ENCODE measurements at regions not wholly inside any gene's neighbourhood (a gene's known extent, or its start where the extent isn't known, plus 50 kb on each side); places are given as distances from the start of the nearest gene placed in this dataset.

DNA sequence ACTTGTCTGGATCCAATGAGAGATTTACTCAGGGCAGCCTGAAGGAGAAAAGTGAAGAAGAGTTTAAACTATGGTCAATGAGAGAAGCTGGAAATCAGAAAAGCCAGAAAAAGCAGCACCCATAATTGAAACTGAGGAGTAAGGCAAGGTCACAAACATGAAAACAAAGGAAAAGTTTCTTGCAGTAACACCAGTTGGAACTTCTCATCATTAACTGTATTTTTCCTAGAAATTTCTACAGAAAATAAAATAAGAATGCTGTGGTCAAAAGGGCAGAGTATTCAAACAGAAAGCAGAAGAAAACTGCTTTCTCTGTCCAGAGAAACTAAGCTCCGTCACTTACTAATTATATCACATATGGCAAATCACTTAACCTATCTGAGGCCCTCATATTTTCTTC is 102.2 kb downstream of the OR13H1 start:
- intact Hi-C loops (cut with micrococcal nuclease), result no loop called here
- ChIA-PET RAD21 (ENCODE audit: low non-redundant PET in 1 of 2, low total read pairs in 2 of 2, uncharacterized antibody in 2 of 2, unreplicated experiment in 2 of 2) (no interaction called here), POLR2A (no interaction called here), CTCF (no interaction called here)
- ATAC-seq (no peak), DNase-seq (ENCODE audit: low read depth, low spot score) (no peak)
- H3K79me2 ChIP-seq (ENCODE audit: insufficient read depth, low read length), result no peaks in the 10 kb centered on the region
- no peaks in the 10 kb centered on the region for H3K9me3 ChIP-seq (ENCODE audit: control insufficient read depth in 1 of 2, insufficient read depth in 1 of 2, low read depth in 1 of 2, low read length in 2 of 2)
- H3K9ac ChIP-seq (ENCODE audit: low read length), result no peak overlapping the region
- H3K4me2 ChIP-seq (ENCODE audit: low read length), result no peak overlapping the region
- no TSS peak for BruUV-seq (replicated peaks)
- H3K4me1 ChIP-seq (ENCODE audit: control insufficient read depth in 1 of 2, insufficient read depth in 2 of 2, low read length in 2 of 2), result peaks cover 0 to 7% of the 10 kb centered on the region in 2 experiments; a peak in 1 of 4 replicates
- H3K36me3 ChIP-seq (ENCODE audit: control insufficient read depth in 1 of 2, insufficient read depth in 2 of 2, low read length in 2 of 2), result no peaks in the 10 kb centered on the region
- TF ChIP-seq EZH2phosphoT487 (IDR thresholded peaks at IDR 0.05; ENCODE audit: borderline replicate concordance), result no peak
- no peak for TF ChIP-seq POLR2AphosphoS5 (IDR thresholded peaks at IDR 0.05; ENCODE audit: low read depth, low read length)
- no peak for TF ChIP-seq RAD21 (IDR thresholded peaks at IDR 0.05; ENCODE audit: low read depth)
- no peak for TF ChIP-seq EGR1 (IDR thresholded peaks at IDR 0.05; ENCODE audit: low read depth)
- TF ChIP-seq SIN3A (IDR thresholded peaks at IDR 0.05; ENCODE audit: low read depth), result no peak
- TF ChIP-seq SRF (IDR thresholded peaks at IDR 0.05; ENCODE audit: low read depth), result no peak
- no peak for TF ChIP-seq FOSL1 (IDR thresholded peaks at IDR 0.05; ENCODE audit: low read depth)
- no peak for TF ChIP-seq CEBPB (IDR thresholded peaks at IDR 0.05; ENCODE audit: low read depth)
- TF ChIP-seq, protein P1, sequence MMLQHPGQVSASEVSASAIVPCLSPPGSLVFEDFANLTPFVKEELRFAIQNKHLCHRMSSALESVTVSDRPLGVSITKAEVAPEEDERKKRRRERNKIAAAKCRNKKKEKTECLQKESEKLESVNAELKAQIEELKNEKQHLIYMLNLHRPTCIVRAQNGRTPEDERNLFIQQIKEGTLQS (IDR thresholded peaks at IDR 0.05), result no peak
- no peak for TF ChIP-seq ZNF274 (IDR thresholded peaks at IDR 0.05; ENCODE audit: low read depth, low read length)
- TF ChIP-seq JUND (IDR thresholded peaks at IDR 0.05), result no peak
- TF ChIP-seq EZH2 (IDR thresholded peaks at IDR 0.05), result no peak
- no peak for TF ChIP-seq ELF1 (IDR thresholded peaks at IDR 0.05; ENCODE audit: borderline replicate concordance, low read depth)
- no peak for TF ChIP-seq TCF7L2 (IDR thresholded peaks at IDR 0.05; ENCODE audit: borderline replicate concordance, extremely low read depth, insufficient read depth, insufficient read length)
- TF ChIP-seq, protein P2, sequence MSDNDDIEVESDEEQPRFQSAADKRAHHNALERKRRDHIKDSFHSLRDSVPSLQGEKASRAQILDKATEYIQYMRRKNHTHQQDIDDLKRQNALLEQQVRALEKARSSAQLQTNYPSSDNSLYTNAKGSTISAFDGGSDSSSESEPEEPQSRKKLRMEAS (IDR thresholded peaks at IDR 0.05), result no peak
- TF ChIP-seq CBX3 (IDR thresholded peaks at IDR 0.05; ENCODE audit: low read depth), result no peak
- TF ChIP-seq CTCF (IDR thresholded peaks at IDR 0.05 in 2 of 3, conservative IDR thresholded peaks at IDR 0.05 in 1 of 3; ENCODE audit: borderline replicate concordance in 1 of 3, insufficient read depth in 1 of 3, low read depth in 2 of 3, low read length in 2 of 3), result no peak
- TF ChIP-seq ZFX (IDR thresholded peaks at IDR 0.05), result no peak
- no peaks in the 10 kb centered on the region for H3K9me2 ChIP-seq (ENCODE audit: insufficient read depth)
- H2AFZ ChIP-seq (ENCODE audit: low read depth, low read length, poor library complexity, severe bottlenecking), result no peak overlapping the region
- H4K20me1 ChIP-seq (ENCODE audit: insufficient read depth), result no peaks in the 10 kb centered on the region
- no peak overlapping the region for H3K4me3 ChIP-seq (replicated peaks in 1 of 2; ENCODE audit: low read depth in 1 of 2, low read length in 2 of 2)
- no peak overlapping the region for H3K27ac ChIP-seq (ENCODE audit: low read depth, low read length)
- no peaks in the 10 kb centered on the region for H3K27me3 ChIP-seq (ENCODE audit: insufficient read depth, low read length)
